Heart right ventricle (tissue), 16 donors: ENCODE measurements at regions not wholly inside any gene's neighbourhood (a gene's known extent, or its start where the extent isn't known, plus 50 kb on each side); places are given as distances from the start of the nearest gene placed in this dataset.

Experiments used
- ATAC-seq, 8 donors: fragments of 200-7000 bp; cut with Tn5 transposase; one replicate each; pipeline ENCODE4 v1.9.1; 2020; ENCODE audit warnings: mild to moderate bottlenecking in 8 of 8, moderate library complexity in 8 of 8, moderate number of reproducible peaks in 1 of 8
- DNase-seq, 2 donors: peaks; one replicate each; pipeline ENCODE4 v3.0.0-alpha.2; 2020
- H3K27ac ChIP-seq, 10 donors: fragments of 200-600 bp; sonication (generic) in 2 of 10; one replicate each; pipeline versions ENCODE4 v1.5.0 to v1.8.0; 2020 to 2022; ENCODE audit warnings: mild to moderate bottlenecking in 3 of 10
- H3K27me3 ChIP-seq, 7 donors: fragments of 200-600 bp; one replicate each; pipeline ENCODE4 v1.8.0; 2021 to 2022; ENCODE audit warnings: mild to moderate bottlenecking in 2 of 7
- H3K36me3 ChIP-seq, 9 donors: fragments of 200-600 bp; sonication (generic) in 1 of 9; one replicate each; pipeline versions ENCODE4 v1.5.0 to v1.8.0; 2020 to 2022; ENCODE audit warnings: mild to moderate bottlenecking in 2 of 9
- H3K4me1 ChIP-seq, 9 donors: fragments of 200-600 bp; sonication (generic) in 1 of 9; one replicate each; pipeline versions ENCODE4 v1.5.0 to v1.8.0; 2020 to 2022; ENCODE audit warnings: mild to moderate bottlenecking in 4 of 9
- H3K4me3 ChIP-seq, 10 donors: fragments of 200-600 bp; sonication (generic) in 2 of 10; one replicate each; pipeline versions ENCODE4 v1.5.0 to v1.8.0; 2020 to 2022; ENCODE audit warnings: mild to moderate bottlenecking in 7 of 10, moderate library complexity in 2 of 10
- H3K9me3 ChIP-seq, 11 donors: fragments of 200-600 bp in 10 of 11; sonication (generic) in 2 of 11; one replicate each; pipeline versions ENCODE4 v1.5.0 to v1.8.0; 2013 to 2022; ENCODE audit warnings: mild to moderate bottlenecking in 2 of 11, control low read depth in 1 of 11, moderate library complexity in 1 of 11
- WGBS, 2 donors: extraction: QIAGEN DNeasy Blood & Tissue Kit; methylation state at CpG; one replicate each; pipeline ENCODE4 v1.1.7; 2013; ENCODE audit warnings: inconsistent platforms in 1 of 2; 5-methylcytosine and 5-hydroxymethylcytosine counted together
- intact Hi-C, 10 donors: fragments of 100-400 bp; cut with DNase I; formaldehyde crosslinking; loops; one replicate each; pipeline versions ENCODE4 v1.11.1 to v1.14.2; 2022
- TF ChIP-seq, protein P1 (sequence below), 9 donors: fragments of 200-600 bp; sonication (generic) in 2 of 9; IDR thresholded peaks; one replicate each; pipeline versions ENCODE4 v1.5.0 to v1.8.0; 2021 to 2022; ENCODE audit warnings: antibody characterized with exemption in 9 of 9, mild to moderate bottlenecking in 5 of 9, moderate library complexity in 1 of 9
- donor health status: Arrhythmogenic right ventricular cardiomyopathy.
- donor health status: ischemic (EF 13 %, LVEDD 7.1; RV severe dilation, severe dysfunction).
- donor health status: healthy with polysubstance abuse.
- donor health status: DM: no; HTN: yes; CAD: no.
- donor health status: DM: no; HTN: no; CAD: no.
- donor health status: ischemic (EF 25% LVEDD 6.9; RV normal size, moderate dysfunction).
- donor health status: ischemic (EF 25% LVEDD 5.7; RV mildly dilated, moderate dysfunction).
- donor health status: healthy.
- donor health status: DM: yes; HTN: yes; CAD: no.
- donor health status: Ischemic cardiomyopathy.
- donor health status: ischemic (EF 35%, LVEDD 5.7; RV mildly dilated, moderate dysfunction).
- donor health status: nonischemic (EF 11% LVEDD 7.7; RV severe dilation, severe dysfunction).
- donor health status: DM: yes; HTN: yes; CAD: no.
- donor health status: PGD.
- donor health status: ischemic (EF 29% LVEDD 5.4; RV normal size, mild dysfunction).
- donor health status: nonischemic (EF 23%, LVEDD 6.1; RV moderate dilation, normal function).

DNA sequence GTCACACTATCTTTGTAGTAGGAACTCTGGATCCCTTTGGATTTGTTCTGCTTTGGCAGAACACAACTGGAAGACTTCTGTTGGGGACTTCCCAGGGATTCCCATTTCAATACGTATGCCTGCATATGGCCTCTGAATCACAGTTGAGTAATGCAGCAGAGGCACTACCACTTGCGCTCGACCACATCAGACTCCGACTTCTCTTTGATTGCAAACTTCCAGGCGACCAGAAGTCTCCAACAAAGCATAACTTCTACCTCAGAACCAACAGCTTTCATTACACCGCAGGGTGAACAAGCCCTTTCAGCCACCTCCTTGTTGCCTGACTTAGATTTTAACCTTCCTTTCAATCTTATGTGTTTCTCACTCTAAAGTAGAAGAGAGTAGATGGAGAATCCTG lies 924.4 kb downstream of the IGSF11 start:
- no peak for DNase-seq
- Histone ChIP-seq H3K4me3 (no peak overlapping the region), H3K27ac (no peak overlapping the region), H3K27me3 (peaks cover 0 to 3% (median 0%) of the 10 kb centered on the region in 7 donors), H3K9me3 (no peaks in the 10 kb centered on the region), H3K36me3 (no peaks in the 10 kb centered on the region), H3K4me1 (no peaks in the 10 kb centered on the region)
- ATAC-seq, result no peak
- intact Hi-C loops, result no loop called here
- WGBS, 2 donors, result 81 to 88% methylated on average over 6 of the region's 6 CpGs
- TF ChIP-seq, protein P1, sequence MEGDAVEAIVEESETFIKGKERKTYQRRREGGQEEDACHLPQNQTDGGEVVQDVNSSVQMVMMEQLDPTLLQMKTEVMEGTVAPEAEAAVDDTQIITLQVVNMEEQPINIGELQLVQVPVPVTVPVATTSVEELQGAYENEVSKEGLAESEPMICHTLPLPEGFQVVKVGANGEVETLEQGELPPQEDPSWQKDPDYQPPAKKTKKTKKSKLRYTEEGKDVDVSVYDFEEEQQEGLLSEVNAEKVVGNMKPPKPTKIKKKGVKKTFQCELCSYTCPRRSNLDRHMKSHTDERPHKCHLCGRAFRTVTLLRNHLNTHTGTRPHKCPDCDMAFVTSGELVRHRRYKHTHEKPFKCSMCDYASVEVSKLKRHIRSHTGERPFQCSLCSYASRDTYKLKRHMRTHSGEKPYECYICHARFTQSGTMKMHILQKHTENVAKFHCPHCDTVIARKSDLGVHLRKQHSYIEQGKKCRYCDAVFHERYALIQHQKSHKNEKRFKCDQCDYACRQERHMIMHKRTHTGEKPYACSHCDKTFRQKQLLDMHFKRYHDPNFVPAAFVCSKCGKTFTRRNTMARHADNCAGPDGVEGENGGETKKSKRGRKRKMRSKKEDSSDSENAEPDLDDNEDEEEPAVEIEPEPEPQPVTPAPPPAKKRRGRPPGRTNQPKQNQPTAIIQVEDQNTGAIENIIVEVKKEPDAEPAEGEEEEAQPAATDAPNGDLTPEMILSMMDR (IDR thresholded peaks at IDR 0.05), result no peak

DNA sequence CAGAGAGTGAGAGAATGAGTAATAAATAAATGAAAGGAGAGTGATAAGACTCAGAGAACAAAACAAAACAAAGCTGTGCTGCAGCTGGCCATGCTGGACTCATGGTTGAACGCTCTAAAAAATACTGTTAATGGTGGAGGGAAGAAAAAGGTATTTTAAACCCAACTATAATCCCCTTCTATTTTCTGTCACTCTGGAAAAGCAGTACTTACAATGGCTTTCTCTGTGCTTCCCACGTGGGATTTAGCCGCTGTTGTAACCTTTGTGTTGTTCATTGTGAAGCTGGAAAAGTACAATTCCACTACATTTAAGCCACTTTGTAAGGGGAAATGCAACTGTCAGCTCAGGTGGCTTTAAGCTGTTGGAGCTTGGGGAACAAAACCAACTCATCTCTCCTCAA lies 917.7 kb downstream of the IGSF11 start:
- 59 to 64% methylated on average over 3 of the region's 3 CpGs for WGBS, 2 donors
- DNase-seq (no peak), ATAC-seq (no peak)
- Histone ChIP-seq H3K36me3 (no peaks in the 10 kb centered on the region), H3K4me3 (no peak overlapping the region), H3K27me3 (no peaks in the 10 kb centered on the region), H3K27ac (no peak overlapping the region), H3K9me3 (no peaks in the 10 kb centered on the region), H3K4me1 (no peaks in the 10 kb centered on the region)
- intact Hi-C loops, result no loop called here
- TF ChIP-seq, protein P1 (IDR thresholded peaks at IDR 0.05), result no peak

DNA sequence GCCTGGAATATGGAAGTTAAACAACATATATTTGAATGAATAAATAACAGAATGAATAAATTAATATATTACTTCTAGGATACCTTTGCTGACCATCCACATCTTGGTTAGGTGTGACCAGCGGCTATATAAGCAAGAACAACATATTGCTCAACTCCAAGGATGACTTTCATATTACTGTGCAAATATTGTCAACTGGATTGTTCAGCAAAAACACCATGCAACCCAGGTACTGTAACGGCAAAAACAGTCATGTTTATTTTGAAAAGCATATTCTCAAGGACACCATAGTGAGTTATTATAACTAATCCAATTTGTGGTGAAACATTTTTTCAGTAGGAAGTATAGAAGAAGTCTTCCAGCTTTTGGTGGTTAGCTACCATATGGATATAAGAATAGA lies 907.9 kb downstream of the IGSF11 start:
- no peak for DNase-seq
- no peak overlapping the region for H3K4me3 ChIP-seq
- H3K9me3 ChIP-seq, result no peaks in the 10 kb centered on the region
- no peak for ATAC-seq
- no peaks in the 10 kb centered on the region for H3K4me1 ChIP-seq
- no peaks in the 10 kb centered on the region for H3K27me3 ChIP-seq
- 94 to 98% methylated on average over 2 of the region's 2 CpGs for WGBS, 2 donors
- TF ChIP-seq, protein P1 (IDR thresholded peaks at IDR 0.05), result no peak
- H3K36me3 ChIP-seq, result no peaks in the 10 kb centered on the region
- H3K27ac ChIP-seq, result no peak overlapping the region
- intact Hi-C loops, result no loop called here

DNA sequence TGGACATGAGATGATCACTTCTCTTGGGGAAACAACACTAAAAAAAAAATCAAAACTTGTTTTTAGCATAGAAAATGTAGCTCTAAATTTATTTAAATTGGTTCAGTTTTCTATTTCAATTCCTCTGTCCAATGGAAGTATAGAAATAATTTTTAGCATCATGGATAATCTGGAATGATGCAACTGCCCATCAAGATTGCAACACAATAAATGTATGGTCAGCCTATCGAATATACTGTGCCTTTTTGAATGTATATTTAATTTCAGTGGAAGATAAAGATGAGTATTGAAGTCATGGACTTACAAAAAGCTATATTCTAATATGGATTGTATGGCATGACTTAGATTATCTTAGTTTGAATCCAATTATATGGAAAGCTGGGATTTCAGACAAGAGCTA lies 906.7 kb downstream of the IGSF11 start:
- TF ChIP-seq, protein P1 (IDR thresholded peaks at IDR 0.05), result no peak
- no peak for ATAC-seq
- Histone ChIP-seq H3K9me3 (no peaks in the 10 kb centered on the region), H3K27ac (no peak overlapping the region), H3K4me1 (no peaks in the 10 kb centered on the region), H3K36me3 (no peaks in the 10 kb centered on the region), H3K27me3 (no peaks in the 10 kb centered on the region), H3K4me3 (no peak overlapping the region)
- intact Hi-C loops, result no loop called here
- 56 to 78% methylated on average over 1 of the region's 1 CpG for WGBS, 2 donors
- DNase-seq, result no peak

DNA sequence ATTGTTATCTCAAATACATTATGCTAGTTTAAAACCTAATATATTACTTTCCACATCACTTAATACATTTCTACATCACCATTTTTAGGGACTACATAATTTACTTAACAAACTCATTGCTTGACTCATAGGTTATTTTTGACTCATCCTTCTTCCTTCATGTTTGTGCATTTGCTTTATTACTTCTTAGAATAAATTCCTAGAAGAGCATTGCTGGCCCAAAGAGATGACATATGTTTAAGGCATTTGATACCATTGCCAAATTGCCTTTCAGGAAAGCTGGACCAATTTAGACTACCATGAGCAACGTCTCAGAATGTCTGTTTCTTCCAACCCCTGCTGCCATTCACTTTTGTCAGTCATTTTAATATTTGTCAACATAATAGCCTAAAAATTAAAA lies 905.8 kb downstream of the IGSF11 start:
- Histone ChIP-seq H3K4me3 (no peak overlapping the region), H3K9me3 (no peaks in the 10 kb centered on the region), H3K27me3 (no peaks in the 10 kb centered on the region), H3K36me3 (no peaks in the 10 kb centered on the region), H3K4me1 (no peaks in the 10 kb centered on the region), H3K27ac (no peak overlapping the region)
- TF ChIP-seq, protein P1 (IDR thresholded peaks at IDR 0.05), result no peak
- intact Hi-C loops, result no loop called here
- DNase-seq, result no peak
- WGBS, 2 donors, result 17 to 28% methylated on average over 1 of the region's 1 CpG
- no peak for ATAC-seq
